ENCODE measurements at regions not wholly inside any gene's neighbourhood (a gene's known extent, or its start where the extent isn't known, plus 50 kb on each side); places are given as distances from the start of the nearest gene placed in this dataset.

DNA sequence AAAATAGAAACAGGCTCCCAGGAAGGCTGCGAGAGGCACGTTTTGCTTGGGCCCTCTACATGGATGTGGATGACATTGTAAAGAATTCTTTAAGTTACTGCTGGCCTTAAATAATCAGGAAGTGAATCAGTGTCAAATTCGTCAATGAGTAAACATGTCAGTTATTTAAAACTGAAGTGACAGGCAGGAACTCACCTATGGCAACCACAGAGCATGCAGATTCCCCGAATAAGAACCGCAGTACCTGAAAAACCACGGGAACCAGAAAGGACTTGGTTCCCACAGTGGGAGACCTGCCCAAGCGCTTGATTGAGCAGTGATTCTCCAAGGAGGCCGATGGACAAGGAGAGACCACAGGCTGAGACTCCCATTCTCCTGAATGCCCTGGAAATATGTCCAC is 351.2 kb upstream of the AKR1E2 start:
- TF ChIP-seq, protein P1, sequence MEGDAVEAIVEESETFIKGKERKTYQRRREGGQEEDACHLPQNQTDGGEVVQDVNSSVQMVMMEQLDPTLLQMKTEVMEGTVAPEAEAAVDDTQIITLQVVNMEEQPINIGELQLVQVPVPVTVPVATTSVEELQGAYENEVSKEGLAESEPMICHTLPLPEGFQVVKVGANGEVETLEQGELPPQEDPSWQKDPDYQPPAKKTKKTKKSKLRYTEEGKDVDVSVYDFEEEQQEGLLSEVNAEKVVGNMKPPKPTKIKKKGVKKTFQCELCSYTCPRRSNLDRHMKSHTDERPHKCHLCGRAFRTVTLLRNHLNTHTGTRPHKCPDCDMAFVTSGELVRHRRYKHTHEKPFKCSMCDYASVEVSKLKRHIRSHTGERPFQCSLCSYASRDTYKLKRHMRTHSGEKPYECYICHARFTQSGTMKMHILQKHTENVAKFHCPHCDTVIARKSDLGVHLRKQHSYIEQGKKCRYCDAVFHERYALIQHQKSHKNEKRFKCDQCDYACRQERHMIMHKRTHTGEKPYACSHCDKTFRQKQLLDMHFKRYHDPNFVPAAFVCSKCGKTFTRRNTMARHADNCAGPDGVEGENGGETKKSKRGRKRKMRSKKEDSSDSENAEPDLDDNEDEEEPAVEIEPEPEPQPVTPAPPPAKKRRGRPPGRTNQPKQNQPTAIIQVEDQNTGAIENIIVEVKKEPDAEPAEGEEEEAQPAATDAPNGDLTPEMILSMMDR (IDR thresholded peaks at IDR 0.05), result no peak
- TF ChIP-seq POLR2A (IDR thresholded peaks at IDR 0.05), result no peak
